NCI-H2196 (cell line): ENCODE measurements at regions not wholly inside any gene's neighbourhood (a gene's known extent, or its start where the extent isn't known, plus 50 kb on each side); places are given as distances from the start of the nearest gene placed in this dataset.
"Not testable (repeated sequence)": the region's sequence is repeated elsewhere in the genome, so short reads cannot be mapped to it uniquely, and the experiment has no call there.

ENCODE experiments used
- DNase-seq: peaks from one replicate; lab custom pipeline; 2025; ENCODE audit not compliant: unreplicated experiment; lab: John Stamatoyannopoulos, UW

DNA sequence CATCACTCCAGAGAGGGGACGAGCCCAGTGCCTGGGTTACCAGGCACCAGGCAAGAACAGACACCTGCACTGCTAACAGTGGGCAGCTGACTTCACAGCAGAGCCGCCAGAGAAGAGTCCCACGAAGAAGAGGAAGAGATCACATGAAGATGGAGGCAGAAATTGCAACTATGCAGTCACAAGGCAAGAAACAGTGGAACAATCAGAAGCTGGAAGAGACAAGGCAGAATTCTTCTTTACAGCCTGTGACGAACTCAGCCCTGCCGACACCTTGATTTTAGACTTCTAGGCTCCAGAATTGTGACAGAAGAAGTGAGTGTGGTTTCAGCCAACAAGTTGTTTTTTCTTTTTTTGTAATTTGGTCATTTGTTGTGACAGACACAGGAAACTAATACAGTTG lies 59.2 kb downstream of the IL12A start:
- no peak for DNase-seq

DNA sequence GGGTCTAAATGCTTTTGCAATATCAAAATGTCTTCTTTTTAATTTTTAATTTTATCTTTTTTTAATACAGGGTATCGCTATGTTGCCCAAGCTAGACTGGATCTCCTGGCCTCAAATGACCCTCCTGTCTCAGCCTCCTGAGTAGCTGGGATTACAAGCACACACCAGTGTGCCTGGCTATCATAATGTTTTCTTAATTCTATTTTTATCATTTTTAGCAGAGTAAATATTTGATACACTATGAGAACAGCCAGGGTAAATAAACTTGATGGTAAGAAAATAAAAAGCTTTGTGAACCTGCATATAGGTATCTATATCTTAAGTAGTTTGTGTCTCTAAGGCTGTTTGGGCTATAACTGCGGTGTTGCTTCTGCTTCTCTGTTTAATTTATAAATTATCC lies 60.4 kb downstream of the IL12A start:
- DNase-seq = no peak

DNA sequence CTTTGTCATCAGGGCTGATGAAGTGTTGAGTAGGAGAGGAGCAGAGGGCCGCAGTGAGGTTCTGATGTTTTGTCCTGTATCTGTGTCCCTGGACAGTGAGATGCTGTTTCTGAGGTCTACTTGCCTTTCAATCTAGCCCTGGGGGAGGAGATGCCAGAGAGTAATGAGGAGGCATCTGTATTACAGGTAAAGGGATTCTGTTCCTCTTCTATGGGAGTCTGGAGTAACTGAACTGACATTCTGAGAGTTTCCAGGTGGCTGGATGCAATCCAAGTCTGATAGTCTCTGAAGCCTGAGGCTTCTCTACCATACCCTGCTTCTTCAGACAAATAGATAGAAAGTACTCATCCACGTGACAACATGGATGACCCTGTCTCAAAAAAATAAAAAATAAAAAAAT lies 60.9 kb downstream of the IL12A start:
- no peak for DNase-seq

DNA sequence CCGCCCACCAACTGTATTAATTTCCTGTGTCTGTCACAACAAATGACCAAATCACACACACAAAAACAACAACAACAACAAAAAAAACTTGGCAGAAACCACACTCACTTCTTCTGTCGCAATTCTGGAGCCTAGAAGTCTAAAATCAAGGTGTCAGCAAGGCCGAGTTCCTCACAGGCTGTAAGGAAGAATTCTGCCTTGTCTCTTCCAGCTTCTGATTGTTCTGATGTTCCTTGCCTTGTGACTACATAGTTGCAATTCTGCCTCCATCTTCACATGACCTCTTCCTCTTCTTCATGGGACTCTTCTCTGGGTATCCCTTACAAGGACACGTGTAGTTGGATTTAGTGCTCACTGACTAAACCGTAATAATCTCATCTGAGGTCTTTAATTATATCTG lies 61.4 kb downstream of the IL12A start:
- no peak for DNase-seq

DNA sequence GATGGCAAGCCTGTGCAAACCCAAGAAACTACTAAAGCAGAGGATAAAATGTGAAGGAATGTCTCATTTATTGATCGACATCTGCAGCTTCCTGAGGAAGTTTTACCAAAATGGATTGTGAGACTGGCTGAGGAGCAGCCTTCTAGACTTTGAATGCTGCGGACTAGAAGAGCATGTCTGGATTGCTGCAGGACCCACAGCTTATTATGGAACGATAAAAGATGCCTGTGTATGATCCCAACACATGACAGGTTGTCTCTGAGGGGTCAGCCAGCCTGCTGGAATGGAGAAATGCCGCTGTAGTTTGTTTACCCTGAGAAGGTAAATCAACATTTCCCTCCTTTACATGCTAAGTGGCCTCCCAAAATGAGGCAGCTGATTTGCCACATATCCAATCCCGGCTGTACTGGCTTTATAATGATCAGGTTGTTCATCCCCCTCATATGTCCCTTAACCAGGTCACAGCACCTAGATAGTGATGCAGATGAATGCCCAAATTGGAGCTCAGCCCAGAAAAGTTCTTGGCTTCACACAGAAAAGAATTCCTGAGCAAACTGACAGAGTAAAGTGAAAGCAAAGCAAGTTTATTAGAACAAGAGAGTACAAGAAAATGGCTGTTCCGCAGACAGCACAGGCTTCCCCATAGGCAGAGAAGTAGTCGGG lies 63.9 kb downstream of the IL12A start:
- no peak for DNase-seq

DNA sequence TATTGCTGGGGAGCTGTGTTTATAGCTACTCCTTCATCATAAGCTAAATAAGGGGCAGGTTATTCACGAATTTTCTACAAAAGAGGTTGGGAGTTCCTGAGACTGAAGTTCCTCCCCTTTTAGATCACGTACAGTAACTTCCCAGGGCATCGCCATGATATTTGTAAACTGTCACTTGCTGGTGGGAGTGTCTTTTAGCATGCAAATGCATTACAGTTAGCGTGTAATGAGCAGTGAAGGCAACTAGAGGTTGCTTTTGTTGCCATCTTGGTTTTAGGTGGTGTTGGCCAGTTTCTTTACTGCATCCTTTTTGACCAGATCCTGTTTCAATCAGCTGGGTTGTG lies 64.4 kb downstream of the IL12A start:
- no peak for DNase-seq

DNA sequence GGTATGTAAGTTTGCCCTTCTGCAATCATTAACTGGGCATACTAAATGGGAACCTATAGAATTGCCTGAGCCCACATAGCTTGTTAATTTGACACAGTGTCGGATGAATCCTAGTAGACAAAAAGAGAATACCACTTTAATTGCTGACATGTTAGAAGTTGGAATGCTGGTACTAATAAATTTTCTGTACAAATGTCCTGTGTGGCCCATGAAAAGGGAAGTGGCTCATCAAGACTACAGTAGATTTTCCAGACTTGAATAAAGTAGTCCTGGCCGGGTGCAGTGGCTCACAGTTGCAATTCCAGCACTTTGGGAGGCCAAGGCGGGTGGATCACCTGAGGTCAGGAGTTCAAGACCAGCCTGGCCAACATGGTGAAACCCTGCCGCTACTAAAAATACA lies 66.2 kb downstream of the IL12A start:
- DNase-seq = not testable (repeated sequence)

DNA sequence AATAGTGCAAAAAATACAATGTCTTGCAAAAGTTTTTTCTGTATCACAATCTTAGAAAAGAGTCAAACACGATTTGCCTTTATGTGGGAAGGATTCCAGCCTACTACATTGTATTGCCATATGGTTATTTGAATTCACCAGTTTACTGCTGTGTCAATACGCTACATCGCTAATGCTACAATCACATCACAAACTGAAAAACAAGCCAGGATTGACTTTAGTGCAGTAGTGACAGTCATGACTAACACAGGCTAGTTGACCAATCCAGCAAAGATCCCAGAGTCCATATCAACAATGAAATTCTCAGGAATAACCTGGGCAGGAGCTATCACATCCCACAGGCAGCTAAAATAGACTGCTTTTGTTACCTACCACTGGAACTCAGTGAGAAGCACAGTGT lies 67.0 kb downstream of the IL12A start:
- DNase-seq = no peak

DNA sequence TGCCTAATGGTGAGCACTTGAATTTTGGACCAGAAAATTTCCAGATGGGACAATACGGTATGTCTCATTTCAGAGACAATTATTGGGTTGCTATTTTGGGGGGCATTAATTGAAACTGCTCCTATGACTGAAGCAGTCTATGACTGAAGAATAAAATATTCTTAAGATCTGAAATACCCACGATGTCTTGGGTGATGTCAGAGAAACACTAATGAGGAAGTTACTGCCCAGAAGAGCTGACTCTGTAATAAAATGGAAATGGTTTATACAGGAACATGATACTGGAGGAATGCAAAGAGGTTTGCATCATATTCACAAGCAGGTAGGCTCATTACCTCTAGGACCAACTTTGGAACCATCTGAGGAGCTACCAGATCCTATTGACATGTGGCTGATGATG lies 68.7 kb downstream of the IL12A start:
- DNase-seq = no peak

DNA sequence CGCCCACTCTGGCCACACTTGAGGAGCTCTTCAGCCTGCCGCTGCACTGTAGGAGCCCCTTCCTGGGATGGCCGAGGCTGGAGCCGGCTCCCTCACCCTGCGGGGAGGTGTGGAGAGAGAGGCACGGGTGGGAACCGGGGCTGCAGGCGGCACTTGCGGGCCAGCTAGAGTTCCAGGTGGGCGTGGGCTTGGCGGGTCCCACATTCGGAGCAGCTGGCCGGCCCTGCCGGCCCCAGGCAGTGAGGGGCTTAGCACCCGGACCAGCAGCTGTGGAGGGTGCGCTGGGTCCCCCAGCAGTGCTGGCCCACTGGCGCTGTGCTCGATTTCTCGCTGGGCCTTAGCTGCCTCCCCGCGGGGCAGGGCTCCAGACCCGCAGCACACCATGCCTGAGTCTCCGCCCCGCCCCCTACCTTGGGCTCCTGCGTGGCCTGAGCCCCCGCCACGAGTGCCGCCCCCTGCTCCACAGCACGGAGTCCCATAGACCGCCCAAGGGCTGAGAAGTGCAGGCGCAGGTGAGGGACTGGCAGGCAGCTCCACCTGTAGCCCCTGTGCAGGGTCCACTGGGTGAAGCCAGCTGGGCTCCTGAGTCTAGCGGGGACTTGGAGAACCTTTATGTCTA lies 71.9 kb downstream of the IL12A start:
- no peak for DNase-seq

DNA sequence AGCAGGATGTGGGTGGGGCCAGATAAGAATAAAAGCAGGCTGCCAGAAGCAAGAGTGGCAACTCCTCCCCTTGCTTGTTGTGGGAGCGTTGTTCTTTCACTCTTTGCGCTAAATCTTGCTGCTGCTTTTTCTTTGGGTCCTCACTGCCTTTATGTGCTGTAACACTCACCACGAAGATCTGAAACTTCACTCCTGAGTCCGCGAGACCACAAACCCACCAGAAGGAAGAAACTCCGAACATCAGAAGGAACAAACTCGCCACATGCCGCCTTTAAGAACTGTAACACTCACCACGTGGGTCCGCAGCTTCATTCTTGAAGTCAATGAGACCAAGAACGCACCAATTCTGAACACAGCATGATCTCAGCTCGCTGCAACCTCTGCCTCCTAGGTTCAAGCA lies 72.9 kb downstream of the IL12A start:
- DNase-seq = no peak

DNA sequence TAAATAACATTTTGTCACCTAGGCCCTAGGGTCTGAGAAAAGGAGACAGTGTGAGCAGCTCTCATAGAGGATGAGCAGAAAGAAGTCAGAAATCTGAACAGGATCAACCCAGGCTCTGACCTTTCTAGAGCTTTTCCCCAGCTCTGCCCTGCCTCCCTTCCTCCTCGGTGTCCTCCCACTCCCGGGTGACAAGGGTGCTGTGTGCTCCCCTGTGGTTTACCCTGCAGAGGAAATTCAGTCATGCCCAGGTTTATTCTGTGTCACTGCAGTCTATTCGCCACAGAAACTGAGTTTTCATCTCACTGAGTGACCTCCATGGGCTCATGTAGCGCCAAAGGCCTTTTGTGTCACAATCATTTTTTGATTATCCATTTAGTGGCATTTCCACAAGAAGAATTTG lies 76.6 kb downstream of the IL12A start:
- DNase-seq = no peak

DNA sequence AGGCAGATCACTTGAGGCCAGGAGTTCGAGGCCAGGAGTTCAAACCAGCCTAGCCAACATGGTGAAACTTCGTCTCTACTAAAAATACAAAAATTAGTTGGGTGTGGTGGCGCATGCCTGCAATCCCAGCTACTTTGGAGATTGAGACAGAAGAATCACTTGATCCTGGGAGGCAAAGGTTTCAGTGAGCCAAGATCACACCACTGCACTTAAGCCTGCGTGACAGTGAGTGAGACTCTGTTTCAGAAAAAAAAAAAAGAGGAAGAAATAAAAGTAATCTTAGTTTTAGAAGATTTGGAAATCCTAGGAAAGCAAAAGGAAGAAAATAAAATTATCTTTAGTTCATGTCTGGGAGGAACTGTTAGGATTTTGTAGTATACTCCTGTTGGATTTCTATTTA lies 77.2 kb downstream of the IL12A start:
- DNase-seq = no peak

DNA sequence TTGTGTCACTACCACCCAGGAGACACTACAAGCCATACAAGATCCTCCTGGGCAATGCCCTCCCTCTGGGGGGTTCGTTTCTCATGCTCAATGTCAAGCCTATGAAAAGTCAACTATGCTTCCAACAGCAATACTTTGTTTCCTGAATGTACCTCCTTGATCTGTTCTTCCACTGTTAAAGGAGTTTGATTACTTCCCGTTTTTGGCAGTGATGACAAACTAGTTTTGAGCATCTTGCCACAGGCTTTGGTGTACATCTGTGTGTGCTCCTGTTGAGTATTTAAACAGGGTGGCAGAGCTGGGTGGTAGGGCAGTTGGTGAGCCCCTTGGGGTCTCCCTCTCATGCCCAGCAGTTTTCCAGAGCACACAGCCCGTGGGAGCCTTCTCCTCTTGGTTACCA lies 81.4 kb downstream of the IL12A start:
- DNase-seq = no peak

DNA sequence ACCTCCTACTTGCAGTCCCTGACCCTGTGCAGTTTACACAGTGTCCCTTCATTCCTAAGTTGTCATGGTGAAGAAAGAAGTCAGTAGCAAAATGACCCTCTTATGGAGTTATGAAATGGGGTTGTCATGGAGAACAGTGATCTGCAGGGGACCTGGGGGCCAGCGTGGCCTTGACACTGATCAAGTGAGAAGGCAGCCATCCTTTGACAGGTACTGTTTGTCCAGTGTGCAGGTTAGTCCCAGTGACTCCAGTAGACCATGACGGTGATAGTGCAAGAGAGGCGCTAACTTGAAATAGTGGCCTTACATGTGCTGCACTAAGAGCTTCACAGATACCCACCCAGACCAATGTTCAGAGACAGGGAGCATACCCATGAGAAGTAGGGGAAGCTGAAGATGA lies 87.9 kb downstream of the IL12A start:
- DNase-seq = no peak

DNA sequence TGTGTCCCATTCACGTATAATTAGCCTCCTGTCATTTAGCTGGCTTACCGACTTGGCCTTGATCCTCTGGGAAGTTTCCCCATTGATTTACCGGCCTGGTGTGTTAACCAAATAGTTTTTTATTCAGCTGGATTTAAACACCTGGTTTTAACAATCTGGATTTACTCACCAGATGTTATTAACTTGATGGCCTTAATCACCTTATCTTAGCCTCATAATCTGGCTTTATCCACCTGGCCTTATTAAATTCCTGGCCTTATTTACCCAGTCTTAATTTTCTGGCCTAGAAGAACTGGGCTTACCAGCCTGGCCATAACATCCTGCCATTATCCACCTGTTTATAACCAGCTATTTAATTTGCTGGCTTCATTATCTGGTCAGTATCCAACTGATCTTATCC lies 89.9 kb downstream of the IL12A start:
- no peak for DNase-seq

DNA sequence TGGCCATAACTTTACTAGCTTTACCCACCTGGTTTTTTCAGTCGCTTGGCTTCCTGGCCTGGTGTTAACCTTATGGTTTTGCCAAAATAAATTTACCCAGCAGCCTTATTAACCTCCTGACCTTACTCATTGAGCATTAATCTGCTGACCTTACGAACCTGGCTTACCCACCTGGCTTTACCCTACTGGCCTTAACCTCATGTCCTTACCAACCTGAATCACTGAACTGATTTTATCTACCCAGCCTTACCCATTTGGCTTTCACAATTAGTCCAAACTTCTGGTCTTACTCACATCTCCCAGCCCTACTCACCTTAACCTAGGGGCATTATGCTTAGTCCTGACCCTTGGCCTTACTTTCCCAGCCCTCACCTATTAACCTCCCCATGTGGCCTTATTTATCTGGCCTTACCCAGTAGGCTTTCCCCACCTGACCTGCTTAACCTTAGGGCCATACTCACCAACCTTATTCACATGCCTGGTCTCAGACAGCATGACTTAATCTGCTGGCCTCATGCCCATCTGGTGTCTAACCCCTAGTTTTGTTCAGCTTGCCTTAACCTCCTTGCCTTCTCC lies 93.4 kb downstream of the IL12A start:
- DNase-seq = no peak

DNA sequence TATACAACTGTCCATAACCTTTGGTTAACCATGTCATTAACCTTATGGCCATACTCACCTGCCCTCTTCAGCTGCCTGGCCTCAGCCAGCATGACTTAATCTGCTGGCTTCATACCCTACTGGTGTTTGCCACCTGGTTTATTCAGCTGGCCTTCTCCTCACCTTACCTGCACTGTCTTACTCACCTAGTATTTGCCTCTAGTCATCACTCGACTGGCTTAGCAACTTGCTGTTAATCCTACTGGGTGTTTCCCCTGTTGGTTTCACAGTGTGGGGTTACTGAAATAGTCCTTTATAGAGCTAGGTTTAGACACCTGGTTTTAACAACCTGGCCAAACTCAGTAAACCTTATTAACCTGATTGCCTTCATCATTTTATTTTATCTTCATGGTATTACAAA lies 96.4 kb downstream of the IL12A start:
- no peak for DNase-seq

DNA sequence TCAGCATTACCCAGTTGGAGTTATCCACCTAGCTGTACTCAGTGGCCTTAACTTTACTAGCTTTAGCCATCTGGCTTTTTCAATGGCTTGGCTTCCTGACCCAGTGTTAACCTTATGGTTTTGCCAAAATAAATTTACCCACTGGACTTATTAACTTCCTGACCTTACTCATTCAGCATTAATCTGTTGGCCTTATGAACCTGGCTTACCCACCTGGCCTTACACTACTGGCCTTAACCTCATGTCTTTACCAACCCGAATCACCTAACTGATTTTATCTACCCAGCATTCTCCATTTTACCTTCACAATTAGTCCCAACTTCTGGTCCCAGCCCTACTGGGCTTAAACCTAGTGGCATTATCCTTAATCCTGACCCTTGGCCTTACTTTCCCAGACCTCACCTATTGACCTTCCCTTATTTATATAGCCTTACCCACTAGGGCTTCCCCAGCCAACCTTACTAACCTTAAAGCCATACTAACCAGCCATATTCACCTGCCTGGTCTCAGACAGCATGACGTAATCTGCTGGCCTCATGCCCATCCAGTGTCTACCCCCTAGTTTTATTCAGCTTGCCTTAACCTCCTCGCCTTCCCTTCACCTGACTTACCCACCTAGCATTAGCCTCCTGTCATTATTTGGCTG lies 100.0 kb downstream of the IL12A start:
- DNase-seq = no peak

DNA sequence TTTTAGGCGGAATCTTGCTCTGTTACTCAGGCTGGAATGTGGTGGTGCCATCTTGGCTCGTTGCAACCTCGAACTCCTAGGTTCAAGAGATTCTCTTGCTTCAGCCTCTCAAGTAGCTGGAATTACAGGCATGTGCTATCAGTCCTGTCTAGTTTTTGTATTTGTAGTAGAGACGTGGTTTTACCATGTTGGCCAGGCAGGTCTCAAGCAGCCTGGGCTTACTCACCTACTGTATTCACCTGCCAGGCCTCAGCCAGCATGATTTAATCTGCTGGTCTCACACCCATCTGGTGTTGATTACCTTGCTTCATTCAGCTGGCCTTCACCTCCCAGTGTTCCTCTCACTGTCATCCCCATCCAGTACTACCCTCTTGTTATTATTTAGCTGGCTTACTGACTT lies 102.0 kb downstream of the IL12A start:
- DNase-seq = no peak

DNA sequence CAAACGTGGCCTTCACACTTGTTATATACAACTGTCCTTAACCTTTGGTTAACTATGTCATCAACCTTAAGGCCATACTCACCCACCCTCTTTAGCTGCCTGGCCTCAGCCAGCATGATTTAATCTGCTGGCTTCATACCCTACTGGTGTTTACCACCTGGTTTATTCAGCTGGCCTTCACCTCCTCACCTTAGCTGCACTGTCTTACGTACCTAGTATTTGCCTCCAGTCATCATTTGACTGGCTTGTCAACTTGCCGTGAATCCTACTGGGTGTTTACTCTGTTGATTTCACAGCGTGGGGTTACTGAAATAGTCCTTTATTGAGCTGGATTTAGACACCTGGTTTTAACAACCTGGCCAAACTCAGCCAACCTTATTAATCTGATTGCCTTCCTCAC lies 102.8 kb downstream of the IL12A start:
- no peak for DNase-seq

DNA sequence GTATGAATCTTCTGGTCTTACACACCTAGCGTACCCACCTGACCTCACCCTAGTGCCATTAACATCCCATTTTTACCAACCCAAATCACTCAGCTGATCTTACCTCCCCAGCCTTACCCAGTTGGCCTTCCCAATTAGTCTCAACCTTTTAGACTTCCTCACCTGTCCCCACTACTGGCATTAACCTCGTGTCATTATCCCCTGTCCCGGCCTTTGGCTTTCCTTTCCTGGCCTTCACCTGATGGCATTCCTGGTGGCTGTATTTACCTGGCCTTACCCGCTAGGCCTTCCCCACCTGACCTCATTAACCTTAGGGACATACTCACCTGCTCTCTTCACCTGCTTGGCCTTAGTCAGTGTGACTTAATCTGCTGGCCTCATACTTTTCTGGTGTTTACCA lies 104.1 kb downstream of the IL12A start:
- DNase-seq = no peak

DNA sequence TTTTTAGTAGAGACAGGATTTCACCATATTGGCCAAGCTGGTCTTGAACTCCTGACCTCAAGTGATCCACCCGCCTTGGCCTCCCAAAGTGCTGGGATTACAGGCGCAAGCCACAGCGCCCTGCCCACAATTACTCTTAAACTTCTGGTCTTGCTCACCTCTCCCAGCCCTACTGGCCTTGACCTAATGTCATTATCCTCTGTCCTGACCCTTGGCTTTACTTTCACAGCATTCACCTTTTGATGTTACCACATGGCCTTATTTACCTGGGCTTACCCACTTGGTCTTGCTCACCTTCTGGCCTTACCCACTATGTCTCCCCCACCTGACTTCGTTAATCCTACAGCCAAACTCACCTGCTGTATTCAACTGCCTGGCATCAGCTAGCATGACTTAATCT lies 105.9 kb downstream of the IL12A start:
- DNase-seq = no peak
